GM12878 (cell line): ENCODE measurements at regions not wholly inside any gene's neighbourhood (a gene's known extent, or its start where the extent isn't known, plus 50 kb on each side); places are given as distances from the start of the nearest gene placed in this dataset.

ENCODE experiments used
- ATAC-seq: fragments of 200-7000 bp; cut with Tn5 transposase; 3 replicates; pipeline ENCODE4 v1.9.1; 2020; ENCODE audit warnings: mild to moderate bottlenecking, moderate library complexity
- BruUV-seq: library from RNA; stranded (reverse); fragments of 400-500 nt; replicated peaks from 2 replicates; lab custom pipeline; 2021; lab: Mats Ljungman, UMichigan
- CTCF ChIA-PET: fragments of 300-600 bp; sonication (Branson Sonifier 250); formaldehyde crosslinking; extraction: SDS; loops from one replicate; lab custom pipeline; 2021; ENCODE audit warnings: inconsistent platforms; lab: Yijun Ruan, JAX
- POLR2A ChIA-PET: fragments of 350-600 bp; formaldehyde crosslinking; extraction: SDS; loops from one replicate; lab custom pipeline; 2021; ENCODE audit warnings: inconsistent platforms; lab: Charles Lee
- RAD21 ChIA-PET: fragments of 300-600 bp; sonication (Branson Sonifier 250); formaldehyde crosslinking; loops from one replicate; lab custom pipeline; 2023; ENCODE audit warnings: antibody characterized with exemption; ENCODE audit not compliant: unreplicated experiment; lab: Charles Lee
- SMC1A ChIA-PET: fragments of 300-600 bp; sonication (Branson Sonifier 250); formaldehyde crosslinking; loops from one replicate; lab custom pipeline; 2023; ENCODE audit not compliant: unreplicated experiment, uncharacterized antibody; lab: Charles Lee
- DNase-seq: peaks from one replicate; pipeline ENCODE4 v3.0.0-alpha.2; 2011; ENCODE audit warnings: low read depth, low spot score
- FAIRE-seq: peaks from 3 replicates; lab custom pipeline; 2011; peaks lifted over from hg19 to GRCh38; lab: Jason Lieb, UNC
- H2AFZ ChIP-seq: 2 replicates; pipeline ENCODE4 v1.6.0; 2011; ENCODE audit warnings: low read depth, low read length, control low read depth; ENCODE audit not compliant: control insufficient read depth
- H3K27ac ChIP-seq: 2 replicates; pipeline ENCODE4 v1.5.1; 2011; ENCODE audit warnings: control low read depth; ENCODE audit not compliant: control insufficient read depth, insufficient read depth
- H3K27me3 ChIP-seq, 2 experiments: replicated peaks in 1 of 2; 2 replicates each; pipeline versions ENCODE4 v1.6.0 to v1.6.1; 2011; ENCODE audit warnings: low read length in 1 of 2; ENCODE audit not compliant: control insufficient read depth in 2 of 2, insufficient read depth in 2 of 2
- H3K36me3 ChIP-seq, 2 experiments: 2 replicates each; pipeline ENCODE4 v1.5.1; 2011; ENCODE audit warnings: low read length in 1 of 2; ENCODE audit not compliant: control insufficient read depth in 2 of 2, insufficient read depth in 2 of 2
- H3K4me1 ChIP-seq: 2 replicates; pipeline ENCODE4 v1.6.1; 2011; ENCODE audit warnings: mild to moderate bottlenecking, low read length, moderate library complexity, mixed read lengths; ENCODE audit not compliant: control insufficient read depth, insufficient read depth
- H3K4me2 ChIP-seq: 2 replicates; pipeline ENCODE4 v1.6.0; 2011; ENCODE audit warnings: control low read depth; ENCODE audit not compliant: control insufficient read depth, insufficient read depth
- H3K4me3 ChIP-seq: fragments of 200-600 bp; sonication (generic); 2 replicates; pipeline ENCODE4 v1.5.1; 2016
- H3K79me2 ChIP-seq: 2 replicates; pipeline ENCODE4 v1.6.0; 2011; ENCODE audit warnings: low read length; ENCODE audit not compliant: control insufficient read depth, insufficient read depth
- H3K9ac ChIP-seq: 2 replicates; pipeline ENCODE4 v1.8.0; 2011; ENCODE audit warnings: low read length, control low read depth, mixed read lengths; ENCODE audit not compliant: control insufficient read depth, insufficient read depth
- H3K9me3 ChIP-seq: replicated peaks from 3 replicates; pipeline ENCODE4 v1.5.1; 2011; ENCODE audit warnings: mild to moderate bottlenecking, low read length; ENCODE audit not compliant: control insufficient read depth, insufficient read depth
- H4K20me1 ChIP-seq: 2 replicates; pipeline ENCODE4 v1.6.0; 2011; ENCODE audit not compliant: control insufficient read depth, insufficient read depth
- WGBS: methylation state at CpG from one replicate; pipeline ENCODE4 v1.1.6; 2016; ENCODE audit warnings: low lambda C conversion rate; ENCODE audit not compliant: insufficient replicate concordance, insufficient coverage; ENCODE audit errors: missing lambda C conversion rate; 5-methylcytosine and 5-hydroxymethylcytosine counted together
- in situ Hi-C: fragments of 300-500 bp; cut with MboI; formaldehyde crosslinking; loops from 9 replicates; pipeline ENCODE4 v1.14.3; 2018; ENCODE audit warnings: mixed read lengths
- intact Hi-C: fragments of 100-400 bp; cut with micrococcal nuclease; formaldehyde crosslinking; loops from one replicate; pipeline ENCODE4 v1.14.2; 2022; ENCODE audit not compliant: unreplicated experiment
- TF ChIP-seq, protein P1 (sequence below): IDR thresholded peaks from 2 replicates; pipeline ENCODE4 v1.6.1; 2012; ENCODE audit warnings: mild to moderate bottlenecking, low read depth, low read length
- TF ChIP-seq, protein P2 (sequence below): fragments of 450-650 bp; IDR thresholded peaks from 2 replicates; pipeline ENCODE4 v1.6.1; 2017; ENCODE audit warnings: mild to moderate bottlenecking

DNA sequence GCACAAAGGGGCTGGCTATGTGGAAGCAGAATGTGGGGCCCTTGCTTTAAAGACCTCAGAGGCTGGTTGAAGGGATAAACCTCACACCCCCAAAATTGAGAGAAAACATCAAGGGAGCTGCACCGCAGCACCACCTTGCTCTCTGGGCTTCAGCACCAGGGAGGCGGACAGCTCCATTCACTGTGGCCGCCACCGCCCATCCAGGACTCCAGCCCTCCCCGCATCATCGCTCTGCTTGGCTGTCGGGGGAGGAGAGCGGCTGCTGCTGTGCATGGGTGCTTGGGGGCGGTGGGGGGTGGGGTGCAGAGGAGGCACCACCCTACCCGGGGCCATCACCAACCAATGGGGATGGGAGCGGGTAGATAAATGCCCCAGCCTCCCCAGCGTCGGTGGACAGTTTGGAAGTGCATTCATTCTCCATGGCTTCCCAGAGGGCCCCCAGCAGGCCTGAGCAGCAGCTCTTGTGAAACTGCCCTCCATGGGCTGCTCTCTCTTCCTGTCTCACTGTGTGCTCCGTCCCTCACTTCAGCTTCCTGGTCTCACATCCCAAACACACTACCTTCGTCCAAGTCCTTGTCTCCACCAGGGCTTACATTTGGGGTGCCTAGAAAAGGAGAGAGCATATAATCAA is 75.7 kb upstream of the BHLHE23 start:
- DNase-seq (no peak), ATAC-seq (peak; percentile 63)
- Histone ChIP-seq H3K4me2 (no peak overlapping the region), H3K79me2 (no peaks in the 10 kb centered on the region), H4K20me1 (no peaks in the 10 kb centered on the region), H3K36me3 (no peaks in the 10 kb centered on the region), H3K27ac (no peak overlapping the region), H3K27me3 (no peaks in the 10 kb centered on the region; a peak in 2 of 4 replicates), H3K9me3 (no peaks in the 10 kb centered on the region; the same call in 2 of the 3 replicates), H3K9ac (no peak overlapping the region), H3K4me3 (no peak overlapping the region), H3K4me1 (no peaks in the 10 kb centered on the region)
- CTCF ChIA-PET: no interaction called here
- RAD21 ChIA-PET: no interaction called here
- POLR2A ChIA-PET: no interaction called here
- in situ Hi-C loops: no loop called here
- SMC1A ChIA-PET: no interaction called here
- 53% methylated on average over 9 of the region's 15 CpGs for WGBS
- TF ChIP-seq, protein P1, sequence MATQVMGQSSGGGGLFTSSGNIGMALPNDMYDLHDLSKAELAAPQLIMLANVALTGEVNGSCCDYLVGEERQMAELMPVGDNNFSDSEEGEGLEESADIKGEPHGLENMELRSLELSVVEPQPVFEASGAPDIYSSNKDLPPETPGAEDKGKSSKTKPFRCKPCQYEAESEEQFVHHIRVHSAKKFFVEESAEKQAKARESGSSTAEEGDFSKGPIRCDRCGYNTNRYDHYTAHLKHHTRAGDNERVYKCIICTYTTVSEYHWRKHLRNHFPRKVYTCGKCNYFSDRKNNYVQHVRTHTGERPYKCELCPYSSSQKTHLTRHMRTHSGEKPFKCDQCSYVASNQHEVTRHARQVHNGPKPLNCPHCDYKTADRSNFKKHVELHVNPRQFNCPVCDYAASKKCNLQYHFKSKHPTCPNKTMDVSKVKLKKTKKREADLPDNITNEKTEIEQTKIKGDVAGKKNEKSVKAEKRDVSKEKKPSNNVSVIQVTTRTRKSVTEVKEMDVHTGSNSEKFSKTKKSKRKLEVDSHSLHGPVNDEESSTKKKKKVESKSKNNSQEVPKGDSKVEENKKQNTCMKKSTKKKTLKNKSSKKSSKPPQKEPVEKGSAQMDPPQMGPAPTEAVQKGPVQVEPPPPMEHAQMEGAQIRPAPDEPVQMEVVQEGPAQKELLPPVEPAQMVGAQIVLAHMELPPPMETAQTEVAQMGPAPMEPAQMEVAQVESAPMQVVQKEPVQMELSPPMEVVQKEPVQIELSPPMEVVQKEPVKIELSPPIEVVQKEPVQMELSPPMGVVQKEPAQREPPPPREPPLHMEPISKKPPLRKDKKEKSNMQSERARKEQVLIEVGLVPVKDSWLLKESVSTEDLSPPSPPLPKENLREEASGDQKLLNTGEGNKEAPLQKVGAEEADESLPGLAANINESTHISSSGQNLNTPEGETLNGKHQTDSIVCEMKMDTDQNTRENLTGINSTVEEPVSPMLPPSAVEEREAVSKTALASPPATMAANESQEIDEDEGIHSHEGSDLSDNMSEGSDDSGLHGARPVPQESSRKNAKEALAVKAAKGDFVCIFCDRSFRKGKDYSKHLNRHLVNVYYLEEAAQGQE: peak; percentile 95
- TF ChIP-seq, protein P2, sequence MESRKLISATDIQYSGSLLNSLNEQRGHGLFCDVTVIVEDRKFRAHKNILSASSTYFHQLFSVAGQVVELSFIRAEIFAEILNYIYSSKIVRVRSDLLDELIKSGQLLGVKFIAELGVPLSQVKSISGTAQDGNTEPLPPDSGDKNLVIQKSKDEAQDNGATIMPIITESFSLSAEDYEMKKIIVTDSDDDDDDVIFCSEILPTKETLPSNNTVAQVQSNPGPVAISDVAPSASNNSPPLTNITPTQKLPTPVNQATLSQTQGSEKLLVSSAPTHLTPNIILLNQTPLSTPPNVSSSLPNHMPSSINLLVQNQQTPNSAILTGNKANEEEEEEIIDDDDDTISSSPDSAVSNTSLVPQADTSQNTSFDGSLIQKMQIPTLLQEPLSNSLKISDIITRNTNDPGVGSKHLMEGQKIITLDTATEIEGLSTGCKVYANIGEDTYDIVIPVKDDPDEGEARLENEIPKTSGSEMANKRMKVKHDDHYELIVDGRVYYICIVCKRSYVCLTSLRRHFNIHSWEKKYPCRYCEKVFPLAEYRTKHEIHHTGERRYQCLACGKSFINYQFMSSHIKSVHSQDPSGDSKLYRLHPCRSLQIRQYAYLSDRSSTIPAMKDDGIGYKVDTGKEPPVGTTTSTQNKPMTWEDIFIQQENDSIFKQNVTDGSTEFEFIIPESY: no peak
- TF ChIP-seq, all 136 proteins: peak for 1
- BruUV-seq: no TSS peak
- intact Hi-C loops: loop anchor here (1.0 kb wide), 1 partner anchor 49 kb away; no protein-coding TSS in a partner anchor
- no peak overlapping the region for H2AFZ ChIP-seq
- no peak for FAIRE-seq
